ENCODE measurements at regions not wholly inside any gene's neighbourhood (a gene's known extent, or its start where the extent isn't known, plus 50 kb on each side); places are given as distances from the start of the nearest gene placed in this dataset.

GRCh38 chr6:92683748-92684147, 735.6 kb downstream of the EPHA7 start:
- TF ChIP-seq CTCF (IDR thresholded peaks at IDR 0.05; ENCODE audit: insufficient read depth, low read length), result no peak
- no peak for TF ChIP-seq POLR2AphosphoS5 (IDR thresholded peaks at IDR 0.05; ENCODE audit: low read depth)
- TF ChIP-seq REST (IDR thresholded peaks at IDR 0.05; ENCODE audit: insufficient replicate concordance, low read depth), result no peak
- TF ChIP-seq GABPA (IDR thresholded peaks at IDR 0.05; ENCODE audit: low read depth), result no peak
- TF ChIP-seq SPI1 (IDR thresholded peaks at IDR 0.05; ENCODE audit: borderline replicate concordance, low read depth), result no peak
